Left hindlimb (tissue), 1 donor: ENCODE measurements at regions not wholly inside any gene's neighbourhood (a gene's known extent, or its start where the extent isn't known, plus 50 kb on each side); places are given as distances from the start of the nearest gene placed in this dataset.
"Not testable (repeated sequence)": the region's sequence is repeated elsewhere in the genome, so short reads cannot be mapped to it uniquely, and the experiment has no call there.

ENCODE experiments used
- DNase-seq: peaks from one replicate; pipeline ENCODE4 v3.0.0-alpha.2; 2018

GRCh38 chr5:93213111-93213794, 367.8 kb downstream of the NR2F1-AS1 start:
- DNase-seq = not testable (repeated sequence)

- DNase-seq = no peak
Measured at GRCh38 chr5:93209476-93209875, 371.5 kb downstream of the NR2F1-AS1 start.

- DNase-seq = no peak
Measured at GRCh38 chr5:93208141-93208751, 372.8 kb downstream of the NR2F1-AS1 start.

GRCh38 chr5:93206203-93206602, 374.8 kb downstream of the NR2F1-AS1 start:
- no peak for DNase-seq

- DNase-seq = no peak
Measured at GRCh38 chr5:93201061-93201460, 380.0 kb downstream of the NR2F1-AS1 start.

- no peak for DNase-seq
Measured at GRCh38 chr5:93196986-93197385, 384.0 kb downstream of the NR2F1-AS1 start.

- no peak for DNase-seq
Measured at GRCh38 chr5:93193431-93194347, 387.3 kb downstream of the NR2F1-AS1 start.

GRCh38 chr5:93192683-93193082, 388.3 kb downstream of the NR2F1-AS1 start:
- DNase-seq = no peak

- DNase-seq = no peak
Measured at GRCh38 chr5:93192087-93192486, 388.9 kb downstream of the NR2F1-AS1 start.

- no peak for DNase-seq
Measured at GRCh38 chr5:93191035-93191817, 389.8 kb downstream of the NR2F1-AS1 start.

- no peak for DNase-seq
Measured at GRCh38 chr5:93189707-93190120, 391.3 kb downstream of the NR2F1-AS1 start.

- no peak for DNase-seq
Measured at GRCh38 chr5:93188876-93189485, 392.0 kb downstream of the NR2F1-AS1 start.

GRCh38 chr5:93186076-93186682, 394.8 kb downstream of the NR2F1-AS1 start:
- DNase-seq = no peak

- no peak for DNase-seq
Measured at GRCh38 chr5:93184041-93184440, 397.0 kb downstream of the NR2F1-AS1 start.

- DNase-seq = no peak
Measured at GRCh38 chr5:93179466-93179865, 401.6 kb downstream of the NR2F1-AS1 start.

GRCh38 chr5:93174930-93175329, 406.1 kb downstream of the NR2F1-AS1 start:
- DNase-seq = no peak

GRCh38 chr5:93165559-93165958, 415.5 kb downstream of the NR2F1-AS1 start:
- DNase-seq = no peak

- no peak for DNase-seq
Measured at GRCh38 chr5:93164690-93165089, 416.3 kb downstream of the NR2F1-AS1 start.

- DNase-seq = no peak
Measured at GRCh38 chr5:93163010-93163663, 417.9 kb downstream of the NR2F1-AS1 start.

GRCh38 chr5:93161661-93162654, 419.1 kb downstream of the NR2F1-AS1 start:
- no peak for DNase-seq
